Astrocyte (in vitro differentiated cells and primary cell): ENCODE measurements at regions not wholly inside any gene's neighbourhood (a gene's known extent, or its start where the extent isn't known, plus 50 kb on each side); places are given as distances from the start of the nearest gene placed in this dataset.

Experiments used
- EZH2 ChIP-seq: IDR thresholded peaks from 2 replicates; pipeline ENCODE4 v1.6.1; 2012; ENCODE audit warnings: mild to moderate bottlenecking, low read length, inconsistent platforms; ENCODE audit not compliant: insufficient read depth
- TF ChIP-seq, protein P1 (sequence below): IDR thresholded peaks from 2 replicates; pipeline ENCODE4 v1.5.1; 2011; ENCODE audit warnings: low read depth, mild to moderate bottlenecking, inconsistent platforms, low read length, moderate library complexity; ENCODE audit not compliant: insufficient read depth

DNA sequence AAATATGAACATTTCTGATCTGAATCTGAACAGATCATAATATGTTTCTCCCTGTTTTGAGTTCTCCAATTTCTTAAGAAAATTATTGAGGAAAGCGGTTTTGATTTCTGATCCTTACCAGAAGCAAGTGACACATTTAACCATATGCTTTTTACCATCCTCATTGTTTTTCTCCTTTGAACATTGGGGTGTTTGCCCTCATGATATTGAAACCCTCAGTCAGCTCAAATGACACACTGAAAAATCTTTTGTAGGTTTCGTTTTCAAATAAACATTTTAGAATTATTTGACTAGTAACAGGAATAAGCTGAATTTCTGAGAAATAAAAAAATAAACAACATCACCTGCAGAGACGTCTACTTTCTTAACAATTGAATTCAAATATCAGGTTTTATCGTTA lies 252.1 kb downstream of the DOK5 start:
- TF ChIP-seq EZH2, result no peak
- TF ChIP-seq, protein P1, sequence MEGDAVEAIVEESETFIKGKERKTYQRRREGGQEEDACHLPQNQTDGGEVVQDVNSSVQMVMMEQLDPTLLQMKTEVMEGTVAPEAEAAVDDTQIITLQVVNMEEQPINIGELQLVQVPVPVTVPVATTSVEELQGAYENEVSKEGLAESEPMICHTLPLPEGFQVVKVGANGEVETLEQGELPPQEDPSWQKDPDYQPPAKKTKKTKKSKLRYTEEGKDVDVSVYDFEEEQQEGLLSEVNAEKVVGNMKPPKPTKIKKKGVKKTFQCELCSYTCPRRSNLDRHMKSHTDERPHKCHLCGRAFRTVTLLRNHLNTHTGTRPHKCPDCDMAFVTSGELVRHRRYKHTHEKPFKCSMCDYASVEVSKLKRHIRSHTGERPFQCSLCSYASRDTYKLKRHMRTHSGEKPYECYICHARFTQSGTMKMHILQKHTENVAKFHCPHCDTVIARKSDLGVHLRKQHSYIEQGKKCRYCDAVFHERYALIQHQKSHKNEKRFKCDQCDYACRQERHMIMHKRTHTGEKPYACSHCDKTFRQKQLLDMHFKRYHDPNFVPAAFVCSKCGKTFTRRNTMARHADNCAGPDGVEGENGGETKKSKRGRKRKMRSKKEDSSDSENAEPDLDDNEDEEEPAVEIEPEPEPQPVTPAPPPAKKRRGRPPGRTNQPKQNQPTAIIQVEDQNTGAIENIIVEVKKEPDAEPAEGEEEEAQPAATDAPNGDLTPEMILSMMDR, result no peak
